Karpas-422 (cell line): ENCODE measurements at regions not wholly inside any gene's neighbourhood (a gene's known extent, or its start where the extent isn't known, plus 50 kb on each side); places are given as distances from the start of the nearest gene placed in this dataset.
"Not testable (repeated sequence)": the region's sequence is repeated elsewhere in the genome, so short reads cannot be mapped to it uniquely, and the experiment has no call there.

ENCODE experiments used
- DNase-seq: peaks from one replicate; pipeline ENCODE4 v3.0.0-alpha.2; 2015
- H2AFZ ChIP-seq: fragments of 200-600 bp; sonication (generic); 2 replicates; pipeline ENCODE4 v1.6.1; 2014; ENCODE audit warnings: antibody characterized with exemption, low read length, mixed read lengths
- H3K27ac ChIP-seq: fragments of 200-600 bp; sonication (generic); 2 replicates; pipeline ENCODE4 v1.5.1; 2014; ENCODE audit warnings: mild to moderate bottlenecking, low read length, moderate library complexity
- H3K27me3 ChIP-seq: fragments of 200-600 bp; sonication (generic); 2 replicates; pipeline ENCODE4 v1.6.1; 2014; ENCODE audit warnings: low read length, mixed read lengths
- H3K36me3 ChIP-seq: fragments of 200-600 bp; sonication (generic); 2 replicates; pipeline ENCODE4 v1.6.1; 2014; ENCODE audit warnings: low read length, mixed read lengths; ENCODE audit not compliant: insufficient read depth
- H3K4me1 ChIP-seq: fragments of 200-600 bp; sonication (generic); 2 replicates; pipeline ENCODE4 v1.6.1; 2014; ENCODE audit warnings: mild to moderate bottlenecking, low read length, mixed read lengths
- H3K4me2 ChIP-seq: fragments of 200-600 bp; sonication (generic); 2 replicates; pipeline ENCODE4 v1.6.1; 2014; ENCODE audit warnings: low read length, low read depth, mild to moderate bottlenecking; ENCODE audit not compliant: poor library complexity, severe bottlenecking
- H3K4me3 ChIP-seq: fragments of 200-600 bp; sonication (generic); 2 replicates; pipeline ENCODE4 v1.5.1; 2014; ENCODE audit warnings: mild to moderate bottlenecking, antibody characterized with exemption, low read length, mixed read lengths
- H3K79me2 ChIP-seq: fragments of 200-600 bp; sonication (generic); 2 replicates; pipeline ENCODE4 v1.6.1; 2014; ENCODE audit warnings: mild to moderate bottlenecking, low read length, mixed read lengths
- H3K9ac ChIP-seq: fragments of 200-600 bp; sonication (generic); 2 replicates; pipeline ENCODE4 v1.6.0; 2014; ENCODE audit warnings: low read length
- H3K9me2 ChIP-seq: fragments of 200-600 bp; sonication (generic), shearing (Covaris generic); replicated peaks from 2 replicates; pipeline ENCODE4 v1.6.0; 2014; ENCODE audit warnings: mild to moderate bottlenecking, low read length, moderate library complexity; ENCODE audit not compliant: insufficient read depth
- H3K9me3 ChIP-seq: fragments of 300-700, 200-600 bp; sonication (generic); 2 replicates; pipeline ENCODE4 v1.6.1; 2014; ENCODE audit warnings: low read length, mixed read lengths
- H4K20me1 ChIP-seq: fragments of 200-600 bp; sonication (generic); 2 replicates; pipeline ENCODE4 v1.6.1; 2014; ENCODE audit warnings: mild to moderate bottlenecking, antibody characterized with exemption, low read length, low read depth; ENCODE audit not compliant: insufficient read depth

DNA sequence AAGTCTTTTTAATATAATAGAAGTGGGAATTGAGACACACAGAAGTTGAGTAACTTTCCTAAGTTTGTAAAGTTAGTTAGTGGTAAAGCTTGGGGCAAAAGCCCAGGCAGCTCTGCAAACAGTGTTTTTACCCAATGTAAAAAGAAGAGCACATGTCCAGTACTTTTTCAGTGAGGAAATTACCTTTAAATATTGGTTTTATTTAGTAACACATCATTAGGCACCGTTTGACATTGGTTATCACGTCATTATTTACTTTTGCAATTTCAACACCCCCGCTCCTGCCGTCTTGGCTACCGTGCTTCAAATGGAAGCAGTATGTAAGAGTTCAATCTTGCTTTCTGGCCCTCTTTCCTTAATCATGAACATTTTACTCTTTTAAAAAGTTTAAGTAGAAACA, 807.9 kb downstream of the EPHA4 start:
- H3K4me3 ChIP-seq: no peak overlapping the region
- H3K9ac ChIP-seq: no peak overlapping the region
- H3K27ac ChIP-seq: no peak overlapping the region
- no peaks in the 10 kb centered on the region for H3K9me3 ChIP-seq
- H4K20me1 ChIP-seq: no peaks in the 10 kb centered on the region
- no peak overlapping the region for H3K4me2 ChIP-seq
- H3K36me3 ChIP-seq: no peaks in the 10 kb centered on the region
- no peaks in the 10 kb centered on the region for H3K27me3 ChIP-seq
- no peak overlapping the region for H2AFZ ChIP-seq
- H3K9me2 ChIP-seq: no peaks in the 10 kb centered on the region
- H3K79me2 ChIP-seq: no peaks in the 10 kb centered on the region
- no peaks in the 10 kb centered on the region for H3K4me1 ChIP-seq
- no peak for DNase-seq

DNA sequence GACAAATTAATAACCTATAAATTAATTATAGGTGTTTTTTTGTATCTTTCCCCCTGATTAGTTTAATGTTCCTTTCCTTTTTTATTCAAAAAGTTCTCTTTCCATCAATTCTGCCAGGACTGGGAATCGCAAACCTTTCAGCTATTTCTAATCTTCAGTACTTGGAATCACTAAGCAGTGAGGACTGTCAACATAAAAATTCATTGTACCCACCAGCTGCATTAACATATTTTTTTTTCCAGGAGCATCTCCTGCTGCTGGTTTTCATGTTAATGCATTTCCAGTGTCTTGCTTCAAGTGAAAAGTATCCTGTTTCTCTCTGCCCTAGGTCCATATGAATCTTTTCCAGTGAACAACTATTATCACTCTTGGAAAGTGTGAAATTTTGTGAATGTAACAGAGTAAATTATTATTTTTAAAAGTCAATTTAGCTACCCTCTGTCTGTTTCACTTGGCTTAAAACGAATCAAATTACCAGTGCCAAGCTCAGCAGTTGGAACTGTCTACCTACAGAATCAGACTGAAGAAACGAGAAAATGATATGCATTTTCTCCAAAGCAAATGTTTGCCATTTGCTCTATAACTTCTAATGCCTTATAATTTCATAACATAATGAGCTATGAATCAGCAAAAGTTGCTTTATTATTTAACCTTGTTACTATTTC, 804.4 kb downstream of the EPHA4 start:
- no peaks in the 10 kb centered on the region for H4K20me1 ChIP-seq
- DNase-seq: no peak
- H3K27ac ChIP-seq: no peak overlapping the region

DNA sequence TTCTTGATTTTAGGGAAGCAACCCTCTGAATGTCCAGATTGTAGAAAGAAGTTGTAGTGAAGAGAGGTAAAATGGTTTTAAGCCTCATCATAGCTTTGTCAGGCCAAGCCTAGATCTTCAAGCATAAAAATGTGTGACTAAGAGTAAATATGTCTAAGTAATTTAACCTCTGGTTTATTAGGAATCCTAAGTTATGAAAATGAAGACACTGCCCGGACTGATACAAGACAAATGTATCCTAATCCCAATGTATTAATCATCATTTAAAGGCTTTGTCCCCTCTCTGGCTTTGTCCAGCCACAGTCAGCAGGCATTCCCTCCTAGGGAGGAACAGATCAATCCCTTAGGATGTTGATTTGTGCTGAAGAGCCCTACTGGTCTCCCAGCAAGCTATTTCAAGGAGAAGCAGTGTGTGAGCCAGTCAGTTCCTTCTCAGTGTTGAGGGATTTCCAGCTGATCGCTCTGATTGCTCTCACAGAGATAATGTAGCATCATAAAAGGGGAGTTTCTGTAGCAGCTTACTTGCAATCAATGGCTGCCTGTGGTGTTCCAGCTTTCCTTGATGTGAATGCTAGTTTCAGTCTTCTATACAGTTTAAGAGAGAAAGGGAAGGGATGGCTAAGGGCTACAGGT, 796.1 kb downstream of the EPHA4 start:
- Histone ChIP-seq H3K9me3 (no peaks in the 10 kb centered on the region), H3K79me2 (no peaks in the 10 kb centered on the region), H3K4me1 (no peaks in the 10 kb centered on the region), H3K9ac (no peak overlapping the region), H3K4me3 (no peak overlapping the region), H3K27me3 (no peaks in the 10 kb centered on the region), H3K27ac (no peak overlapping the region), H3K9me2 (no peaks in the 10 kb centered on the region), H3K36me3 (no peaks in the 10 kb centered on the region), H2AFZ (no peak overlapping the region), H4K20me1 (no peaks in the 10 kb centered on the region), H3K4me2 (no peak overlapping the region)
- DNase-seq: no peak

More for the DNA sequence above, 804.4 kb downstream of the EPHA4 start:
- no peaks in the 10 kb centered on the region for H3K9me3 ChIP-seq
- H3K9me2 ChIP-seq: no peaks in the 10 kb centered on the region
- H3K27me3 ChIP-seq: no peaks in the 10 kb centered on the region
- no peak overlapping the region for H3K9ac ChIP-seq
- H3K79me2 ChIP-seq: no peaks in the 10 kb centered on the region
- no peak overlapping the region for H3K4me2 ChIP-seq
- no peak overlapping the region for H3K4me3 ChIP-seq
- H2AFZ ChIP-seq: no peak overlapping the region
- H3K4me1 ChIP-seq: no peaks in the 10 kb centered on the region
- no peaks in the 10 kb centered on the region for H3K36me3 ChIP-seq

DNA sequence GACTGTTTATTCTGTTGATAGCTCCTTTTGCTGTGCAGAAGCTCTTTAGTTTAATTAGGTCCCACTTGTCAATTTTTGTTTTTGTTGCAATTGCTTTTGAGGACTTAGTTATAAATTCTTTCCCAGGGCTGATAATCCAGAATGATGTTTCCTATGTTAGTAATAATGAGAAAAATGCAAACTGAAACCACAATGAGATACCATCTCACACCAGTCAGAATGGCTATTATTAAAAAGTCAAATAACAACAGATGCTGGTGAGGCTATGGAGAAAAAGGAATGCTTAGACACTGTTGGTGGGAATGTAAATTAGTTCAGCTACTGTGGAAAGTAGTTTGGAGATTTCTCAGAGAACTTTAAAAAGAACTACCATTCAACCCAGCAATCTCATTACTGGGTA, 793.0 kb downstream of the EPHA4 start:
- H3K27ac ChIP-seq, H3K27me3 ChIP-seq, H3K4me3 ChIP-seq, H4K20me1 ChIP-seq, H3K36me3 ChIP-seq, DNase-seq, H3K4me2 ChIP-seq, H3K9ac ChIP-seq, H3K9me3 ChIP-seq, H2AFZ ChIP-seq, H3K4me1 ChIP-seq, H3K9me2 ChIP-seq, H3K79me2 ChIP-seq: not testable (repeated sequence)

DNA sequence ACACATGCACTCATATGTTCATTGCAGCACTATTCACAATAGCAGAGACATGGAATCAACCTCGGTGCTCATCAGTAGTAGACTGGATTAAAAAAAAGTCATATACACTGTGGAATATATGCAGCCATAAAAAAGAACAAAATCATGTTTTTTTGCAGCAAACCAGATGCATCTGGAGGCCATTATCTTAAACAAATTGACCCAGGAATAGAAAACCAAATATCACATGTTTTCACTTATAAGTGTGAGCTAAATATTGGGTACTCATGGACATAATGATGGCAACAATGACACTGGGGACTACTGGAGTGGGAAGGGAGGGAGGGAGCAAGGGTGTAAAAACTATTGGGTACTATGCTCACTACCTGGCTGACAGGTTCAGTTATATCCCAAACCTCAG, 792.6 kb downstream of the EPHA4 start:
- no peaks in the 10 kb centered on the region for H3K36me3 ChIP-seq

DNA sequence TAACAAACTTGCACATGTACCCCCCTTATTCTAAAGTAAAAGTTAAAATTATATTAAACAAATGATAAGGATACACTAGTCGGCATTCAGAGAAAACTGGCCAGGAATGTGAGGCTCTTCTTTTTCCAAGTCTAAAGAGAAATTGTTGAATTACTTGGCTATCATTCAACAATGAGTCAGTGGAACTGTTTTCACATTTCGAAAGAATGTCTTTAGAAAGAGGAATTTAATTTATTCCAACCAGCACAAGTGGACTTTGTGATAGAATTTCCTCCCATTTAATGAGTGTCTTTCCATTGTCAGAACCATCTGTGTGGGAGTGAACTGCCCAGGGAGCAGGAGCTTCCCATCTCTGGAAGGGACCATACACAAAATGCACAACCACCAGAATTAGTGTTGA, 792.2 kb downstream of the EPHA4 start:
- H3K9me3 ChIP-seq: no peaks in the 10 kb centered on the region
- H3K9me2 ChIP-seq: no peaks in the 10 kb centered on the region
- no peak overlapping the region for H3K9ac ChIP-seq
- H3K4me3 ChIP-seq: no peak overlapping the region
- no peak overlapping the region for H3K4me2 ChIP-seq
- no peak overlapping the region for H2AFZ ChIP-seq
- no peaks in the 10 kb centered on the region for H3K36me3 ChIP-seq
- no peaks in the 10 kb centered on the region for H3K4me1 ChIP-seq
- H3K79me2 ChIP-seq: no peaks in the 10 kb centered on the region
- DNase-seq: no peak
- H4K20me1 ChIP-seq: no peaks in the 10 kb centered on the region
- no peaks in the 10 kb centered on the region for H3K27me3 ChIP-seq
- no peak overlapping the region for H3K27ac ChIP-seq

More for the DNA sequence above, 792.6 kb downstream of the EPHA4 start:
- Histone ChIP-seq H3K9ac (no peak overlapping the region), H3K4me1 (no peaks in the 10 kb centered on the region), H3K9me2 (no peaks in the 10 kb centered on the region), H3K9me3 (no peaks in the 10 kb centered on the region), H3K27ac (no peak overlapping the region), H3K27me3 (no peaks in the 10 kb centered on the region), H3K4me2 (no peak overlapping the region), H4K20me1 (no peaks in the 10 kb centered on the region), H3K4me3 (no peak overlapping the region), H2AFZ (no peak overlapping the region), H3K79me2 (no peaks in the 10 kb centered on the region)
- no peak for DNase-seq

DNA sequence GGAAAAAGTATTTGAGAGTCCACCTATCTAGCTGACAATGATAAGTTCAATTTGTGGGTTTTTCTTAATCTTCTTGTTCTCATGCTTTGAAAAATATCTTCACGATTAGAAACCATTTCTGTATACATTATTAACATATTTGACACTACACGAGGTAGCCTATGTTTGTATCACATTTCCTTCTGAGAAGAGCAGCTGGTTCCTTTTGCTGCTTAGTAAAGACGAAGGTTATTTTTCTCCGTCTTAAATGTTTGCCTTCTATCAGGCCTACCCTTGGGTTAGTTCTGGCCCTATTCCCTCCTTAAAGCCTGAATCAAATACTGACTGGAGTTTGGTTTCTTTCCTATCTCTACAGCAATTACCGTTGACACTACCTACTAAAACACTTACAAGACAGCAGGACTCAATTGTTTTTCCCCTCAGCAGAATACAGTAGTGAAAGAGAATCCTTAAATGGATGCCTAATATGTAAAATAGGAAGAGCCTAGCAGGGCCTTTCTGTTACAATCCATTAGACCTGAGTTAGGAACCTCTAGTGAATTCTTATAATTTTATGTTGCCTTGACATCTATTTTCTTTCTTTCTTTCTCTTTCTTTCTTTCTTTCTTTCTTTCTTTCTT, 790.4 kb downstream of the EPHA4 start:
- Histone ChIP-seq H3K36me3 (no peaks in the 10 kb centered on the region), H3K9me2 (no peaks in the 10 kb centered on the region), H4K20me1 (no peaks in the 10 kb centered on the region), H3K27me3 (no peaks in the 10 kb centered on the region), H3K27ac (no peak overlapping the region), H3K4me2 (no peak overlapping the region), H3K4me1 (no peaks in the 10 kb centered on the region), H3K9me3 (no peaks in the 10 kb centered on the region), H2AFZ (no peak overlapping the region), H3K79me2 (no peaks in the 10 kb centered on the region), H3K9ac (no peak overlapping the region), H3K4me3 (no peak overlapping the region)
- no peak for DNase-seq

DNA sequence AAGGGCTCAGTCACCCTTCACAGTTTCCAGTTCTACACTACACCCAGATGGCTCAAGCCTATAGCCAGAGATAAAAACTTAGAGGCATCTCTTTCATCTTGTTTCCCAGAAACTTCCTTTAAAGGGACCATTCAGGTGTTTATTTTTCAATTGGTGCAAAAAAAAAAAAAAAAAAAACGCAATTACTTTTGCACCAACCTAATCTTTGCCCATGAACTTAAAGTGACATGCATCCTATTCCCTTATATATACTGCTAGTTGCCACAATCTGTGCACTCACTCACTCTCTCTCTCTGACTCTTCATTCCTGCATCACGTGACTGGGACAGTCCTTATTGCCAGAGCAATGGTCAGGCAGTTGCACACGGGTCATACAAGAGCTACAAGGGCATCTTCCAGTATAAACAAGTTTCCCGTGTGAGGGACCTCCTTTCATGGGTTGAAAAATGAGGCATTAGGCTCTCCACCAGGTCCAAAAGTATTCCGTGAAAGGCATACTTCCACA, 789.4 kb downstream of the EPHA4 start:
- Histone ChIP-seq H3K9ac (no peak overlapping the region), H3K9me2 (no peaks in the 10 kb centered on the region), H3K27me3 (no peaks in the 10 kb centered on the region), H2AFZ (no peak overlapping the region), H3K4me2 (no peak overlapping the region), H3K4me1 (no peaks in the 10 kb centered on the region), H3K4me3 (no peak overlapping the region), H3K9me3 (no peaks in the 10 kb centered on the region), H3K36me3 (no peaks in the 10 kb centered on the region), H3K79me2 (no peaks in the 10 kb centered on the region), H4K20me1 (no peaks in the 10 kb centered on the region), H3K27ac (no peak overlapping the region)
- no peak for DNase-seq
